ENCODE measurements at regions not wholly inside any gene's neighbourhood (a gene's known extent, or its start where the extent isn't known, plus 50 kb on each side); places are given as distances from the start of the nearest gene placed in this dataset.

- no peak overlapping the region for H3K4me3 Mint-ChIP-seq (ENCODE audit: unreplicated experiment)
- no peaks in the 10 kb centered on the region for H3K9me3 Mint-ChIP-seq (ENCODE audit: unreplicated experiment)
- H3K27me3 Mint-ChIP-seq (ENCODE audit: unreplicated experiment): no peaks in the 10 kb centered on the region
- TF ChIP-seq CTCF (IDR thresholded peaks at IDR 0.05): no peak
- DNase-seq (ENCODE audit: extremely low spot score, unreplicated experiment): no peak
- no peaks in the 10 kb centered on the region for H3K36me3 Mint-ChIP-seq (ENCODE audit: unreplicated experiment)
- no peak overlapping the region for H3K27ac Mint-ChIP-seq (ENCODE audit: unreplicated experiment)
- no peaks in the 10 kb centered on the region for H3K4me1 Mint-ChIP-seq (ENCODE audit: unreplicated experiment)
Observed at GRCh38 chr9:105046907-105047741, 119.2 kb upstream of the ABCA1 start.

- H3K9me3 Mint-ChIP-seq (ENCODE audit: unreplicated experiment): no peaks in the 10 kb centered on the region
- H3K27me3 Mint-ChIP-seq (ENCODE audit: unreplicated experiment): no peaks in the 10 kb centered on the region
- H3K27ac Mint-ChIP-seq (ENCODE audit: unreplicated experiment): no peak overlapping the region
- no peaks in the 10 kb centered on the region for H3K4me1 Mint-ChIP-seq (ENCODE audit: unreplicated experiment)
- no peak for DNase-seq (ENCODE audit: extremely low spot score, unreplicated experiment)
- H3K4me3 Mint-ChIP-seq (ENCODE audit: unreplicated experiment): no peak overlapping the region
- H3K36me3 Mint-ChIP-seq (ENCODE audit: unreplicated experiment): no peaks in the 10 kb centered on the region
- TF ChIP-seq CTCF (IDR thresholded peaks at IDR 0.05): no peak
Observed at GRCh38 chr9:105047742-105048041, 119.7 kb upstream of the ABCA1 start.

DNA sequence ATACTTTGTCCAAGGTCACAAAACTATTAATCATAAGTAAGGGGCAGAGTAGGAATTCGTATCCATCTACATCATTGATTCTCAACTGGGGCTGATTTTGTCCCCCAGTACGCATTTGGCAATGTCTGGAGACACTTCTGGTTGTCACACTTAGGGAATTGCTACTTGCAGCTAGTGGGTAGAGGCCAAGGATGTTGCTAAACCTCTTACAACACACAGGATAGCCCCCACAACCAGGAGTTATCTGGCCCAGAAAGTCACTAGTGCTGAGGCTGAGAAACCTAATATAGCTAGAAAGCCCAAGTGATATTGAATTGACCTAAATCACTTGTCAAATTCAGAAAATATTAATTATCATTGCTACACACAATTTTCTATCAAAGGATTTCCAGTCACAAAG lies 120.4 kb upstream of the ABCA1 start:
- Mint-ChIP-seq H3K4me1 (ENCODE audit: unreplicated experiment) (no peaks in the 10 kb centered on the region), H3K27ac (ENCODE audit: unreplicated experiment) (no peak overlapping the region), H3K36me3 (ENCODE audit: unreplicated experiment) (no peaks in the 10 kb centered on the region), H3K27me3 (ENCODE audit: unreplicated experiment) (no peaks in the 10 kb centered on the region), H3K9me3 (ENCODE audit: unreplicated experiment) (no peaks in the 10 kb centered on the region), H3K4me3 (ENCODE audit: unreplicated experiment) (no peak overlapping the region)
- TF ChIP-seq CTCF (IDR thresholded peaks at IDR 0.05): no peak
- DNase-seq (ENCODE audit: extremely low spot score, unreplicated experiment): no peak

GRCh38 chr9:105050296-105050695 lies 122.3 kb upstream of the ABCA1 start:
- peaks cover 16% of the 10 kb centered on the region for H3K4me1 Mint-ChIP-seq (ENCODE audit: unreplicated experiment)
- H3K9me3 Mint-ChIP-seq (ENCODE audit: unreplicated experiment): no peaks in the 10 kb centered on the region
- H3K4me3 Mint-ChIP-seq (ENCODE audit: unreplicated experiment): no peak overlapping the region
- no peaks in the 10 kb centered on the region for H3K36me3 Mint-ChIP-seq (ENCODE audit: unreplicated experiment)
- no peak overlapping the region for H3K27ac Mint-ChIP-seq (ENCODE audit: unreplicated experiment)
- no peak for TF ChIP-seq CTCF (IDR thresholded peaks at IDR 0.05)
- no peak for DNase-seq (ENCODE audit: extremely low spot score, unreplicated experiment)
- H3K27me3 Mint-ChIP-seq (ENCODE audit: unreplicated experiment): no peaks in the 10 kb centered on the region

GRCh38 chr9:105051897-105052296 lies 123.9 kb upstream of the ABCA1 start:
- no peaks in the 10 kb centered on the region for H3K27me3 Mint-ChIP-seq (ENCODE audit: unreplicated experiment)
- no peak overlapping the region for H3K4me3 Mint-ChIP-seq (ENCODE audit: unreplicated experiment)
- no peaks in the 10 kb centered on the region for H3K9me3 Mint-ChIP-seq (ENCODE audit: unreplicated experiment)
- no peak for DNase-seq (ENCODE audit: extremely low spot score, unreplicated experiment)
- TF ChIP-seq CTCF (IDR thresholded peaks at IDR 0.05): no peak
- peaks cover 23% of the 10 kb centered on the region for H3K4me1 Mint-ChIP-seq (ENCODE audit: unreplicated experiment)
- H3K36me3 Mint-ChIP-seq (ENCODE audit: unreplicated experiment): no peaks in the 10 kb centered on the region
- no peak overlapping the region for H3K27ac Mint-ChIP-seq (ENCODE audit: unreplicated experiment)
